CD4-positive, alpha-beta T cell treated with Interleukin-15 for 1 hour (primary cell): ENCODE measurements at regions not wholly inside any gene's neighbourhood (a gene's known extent, or its start where the extent isn't known, plus 50 kb on each side); places are given as distances from the start of the nearest gene placed in this dataset.
"Not testable (repeated sequence)": the region's sequence is repeated elsewhere in the genome, so short reads cannot be mapped to it uniquely, and the experiment has no call there.

Source experiments
- DNase-seq: peaks from one replicate; pipeline ENCODE4 v3.0.0-alpha.2; 2020

DNA sequence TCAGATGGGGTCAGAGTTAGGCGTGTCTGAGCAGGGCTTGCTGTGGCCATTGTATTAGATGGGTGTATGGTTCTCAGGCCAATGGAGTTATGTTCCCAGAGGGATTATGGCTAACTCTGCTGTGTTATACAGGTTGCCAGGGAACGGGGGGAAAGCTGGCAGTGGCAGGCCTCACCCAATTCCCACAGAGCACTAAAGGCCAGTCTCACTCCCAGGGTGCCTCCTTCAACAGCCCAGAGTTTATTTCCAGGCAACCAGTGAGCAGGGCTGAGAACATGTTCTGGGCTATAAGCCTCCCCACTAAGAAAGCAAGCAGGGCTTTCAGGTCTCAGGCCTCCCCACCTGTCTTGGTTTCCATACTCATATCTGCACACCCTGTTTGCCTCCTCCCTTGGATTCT is 597.9 kb downstream of the ZNF608 start:
- DNase-seq, result no peak

DNA sequence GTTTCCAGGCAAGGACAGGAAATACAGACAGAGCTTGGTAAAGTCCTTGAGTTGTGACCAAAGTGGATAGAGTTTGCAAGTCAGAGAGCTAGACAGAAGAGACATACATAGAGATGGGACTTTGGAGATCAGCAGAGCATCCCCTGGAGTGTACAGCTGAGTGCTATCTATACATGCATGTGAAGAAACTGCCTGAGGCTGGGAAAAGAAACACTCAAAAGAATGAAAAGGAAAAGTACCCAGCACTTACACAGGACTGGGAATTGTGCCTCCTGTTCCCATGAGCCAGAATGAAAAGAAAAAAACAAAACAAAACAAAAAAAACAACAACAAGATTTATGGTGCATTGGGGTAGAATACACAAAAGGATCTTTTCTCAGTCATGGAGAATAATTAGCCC is 606.4 kb downstream of the ZNF608 start:
- no peak for DNase-seq

DNA sequence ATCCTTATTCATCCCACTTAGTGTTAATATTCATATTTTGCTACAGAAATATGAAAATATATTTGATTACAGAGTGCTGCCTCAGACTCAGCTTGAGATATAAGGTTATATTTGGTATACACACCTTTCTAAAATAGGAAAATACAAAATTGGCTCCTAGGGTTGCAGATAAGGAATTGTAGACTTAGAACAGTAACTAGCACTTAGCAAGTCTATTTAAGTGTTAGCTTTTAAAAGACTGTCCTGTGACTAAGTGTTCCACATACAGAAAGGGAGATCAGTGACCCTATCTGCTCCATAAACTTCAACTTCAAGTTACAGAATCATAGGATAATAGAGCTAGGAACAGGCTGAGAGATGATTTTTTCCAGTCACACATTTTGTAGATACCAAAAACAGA is 607.0 kb downstream of the ZNF608 start:
- DNase-seq, result no peak

DNA sequence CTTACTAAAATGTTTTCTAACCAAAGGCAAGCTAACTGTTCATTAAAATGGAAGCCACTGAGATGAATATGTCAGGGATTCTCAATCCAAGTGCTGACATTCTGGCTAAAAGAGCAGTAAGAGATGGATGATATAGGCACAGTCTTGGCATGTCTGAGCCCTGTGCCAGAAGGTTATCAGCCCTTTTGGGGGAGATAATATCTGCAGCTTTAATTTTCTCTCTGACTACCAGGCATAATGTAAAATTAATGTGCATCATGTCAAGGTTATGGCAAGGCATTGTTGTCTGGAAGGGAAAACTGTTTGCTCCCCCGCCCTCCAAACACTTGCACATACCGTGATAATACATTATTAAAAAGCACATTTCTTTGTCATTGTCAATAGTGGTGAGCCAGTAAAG is 609.8 kb downstream of the ZNF608 start:
- DNase-seq, result no peak

DNA sequence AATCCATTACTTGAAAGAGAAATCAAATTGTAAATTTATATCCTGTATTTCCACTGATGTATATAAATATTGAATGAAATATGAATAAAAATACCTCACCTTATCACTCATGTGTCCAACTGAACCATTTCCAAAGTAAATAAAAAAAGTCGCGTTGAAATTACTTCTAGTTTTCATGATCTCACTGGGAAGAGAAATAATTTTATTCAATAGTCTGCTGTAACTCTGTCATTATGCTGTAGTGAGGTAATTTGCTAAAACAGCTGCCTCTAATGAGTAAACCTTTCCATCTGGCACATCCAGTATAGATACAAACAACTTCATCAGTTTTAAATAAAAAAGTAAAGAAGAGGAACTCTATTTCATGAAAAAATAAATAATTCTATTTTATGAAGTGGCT is 611.5 kb downstream of the ZNF608 start:
- no peak for DNase-seq

DNA sequence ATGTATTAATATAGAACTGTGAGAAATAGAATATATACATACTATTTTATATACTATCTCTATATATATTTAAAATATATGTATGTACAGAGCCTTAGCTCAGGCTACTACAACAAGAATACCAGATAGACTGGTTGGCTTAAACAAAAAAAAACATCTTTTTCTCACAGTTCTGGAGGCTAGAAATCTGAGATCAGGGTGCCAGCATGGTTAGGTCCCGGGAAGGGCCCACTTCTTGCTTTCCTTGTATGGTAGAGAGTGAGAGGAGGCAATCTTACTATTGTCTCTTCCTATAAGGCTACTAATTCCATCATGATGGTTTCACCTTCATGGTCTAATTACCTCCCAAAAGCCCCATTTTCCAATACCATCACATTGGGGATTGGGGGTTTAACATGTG is 613.0 kb downstream of the ZNF608 start:
- no peak for DNase-seq

- no peak for DNase-seq
These were observed 613.6 kb downstream of the ZNF608 start for GRCh38 chr5:124132843-124133242.

GRCh38 chr5:124131466-124131865 is 615.0 kb downstream of the ZNF608 start:
- DNase-seq, result no peak

DNA sequence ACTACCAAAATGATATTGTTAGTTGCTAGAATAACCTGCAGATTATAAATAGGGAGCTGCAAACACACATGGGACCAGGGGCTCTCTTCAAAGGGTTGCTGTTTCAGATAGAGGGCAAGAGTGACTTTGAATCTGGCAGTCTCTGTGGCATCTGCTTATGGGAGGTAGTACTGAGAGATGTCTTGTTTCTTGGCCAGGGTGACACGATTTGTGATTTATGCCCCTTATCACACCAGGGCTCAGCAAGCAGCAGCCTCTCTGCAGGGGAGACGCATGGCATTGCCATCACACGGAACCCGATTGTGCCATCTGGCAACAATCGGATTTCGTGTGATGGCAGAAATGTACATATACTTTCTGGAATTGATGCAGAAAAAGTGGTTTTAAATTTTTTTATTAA is 615.6 kb downstream of the ZNF608 start:
- DNase-seq, result no peak

DNA sequence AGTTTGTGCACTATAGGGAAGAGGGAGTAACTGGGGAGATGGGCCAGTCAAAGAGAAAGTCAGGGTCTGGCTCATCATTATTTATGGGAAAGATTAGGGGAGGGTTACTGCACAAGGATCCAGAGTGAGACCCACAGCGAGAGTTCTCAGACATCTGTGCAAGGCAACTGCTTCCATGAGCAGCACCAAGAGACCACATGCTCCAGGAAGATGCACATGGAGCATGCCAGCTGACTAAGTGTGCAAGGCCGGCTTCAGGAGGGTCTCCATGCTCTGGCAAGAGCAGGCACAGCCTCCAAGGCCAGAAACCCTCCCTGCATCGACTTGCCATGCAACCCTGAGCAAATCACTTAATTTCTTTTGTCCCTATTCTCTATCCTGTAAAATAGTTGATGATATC is 616.9 kb downstream of the CSNK1G3 start:
- DNase-seq, result no peak

DNA sequence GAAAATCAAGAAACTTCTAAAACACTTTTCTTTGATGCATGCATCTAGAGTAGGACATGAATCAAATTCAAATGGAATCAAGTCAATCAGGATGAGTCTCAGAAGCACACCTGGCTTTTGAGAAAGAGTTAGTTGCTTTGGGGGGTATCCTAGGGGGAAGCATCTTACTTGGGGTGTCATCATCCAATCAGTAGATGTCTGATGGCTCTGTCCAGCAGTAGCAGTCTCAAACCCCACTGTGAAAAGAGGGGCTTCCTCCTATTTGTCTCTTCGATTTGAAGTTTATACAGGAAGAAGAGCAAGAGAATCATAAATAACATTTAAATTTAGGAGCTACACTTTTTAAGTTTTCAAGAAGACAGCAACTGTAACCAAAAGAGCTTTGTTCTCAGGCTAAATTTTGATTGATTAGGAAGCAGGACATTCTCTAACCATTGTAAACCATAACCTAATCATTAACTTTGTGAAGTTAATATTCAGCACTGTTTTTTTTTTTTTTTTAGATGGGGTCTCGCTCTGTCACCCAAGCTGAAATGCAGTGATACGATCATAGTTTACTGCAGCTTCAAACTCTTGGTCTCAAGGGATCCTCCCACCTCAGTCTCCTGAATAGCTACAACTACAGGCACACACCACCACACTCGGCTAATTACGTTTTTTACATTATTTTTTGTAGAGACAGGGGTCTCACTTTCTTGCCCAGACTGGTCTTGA is 614.7 kb downstream of the CSNK1G3 start:
- DNase-seq, result no peak

GRCh38 chr5:124124711-124125229 is 612.8 kb downstream of the CSNK1G3 start:
- DNase-seq, result no peak

GRCh38 chr5:124121198-124121597 is 609.2 kb downstream of the CSNK1G3 start:
- DNase-seq, result no peak

GRCh38 chr5:124114911-124115310 is 602.9 kb downstream of the CSNK1G3 start:
- no peak for DNase-seq

DNA sequence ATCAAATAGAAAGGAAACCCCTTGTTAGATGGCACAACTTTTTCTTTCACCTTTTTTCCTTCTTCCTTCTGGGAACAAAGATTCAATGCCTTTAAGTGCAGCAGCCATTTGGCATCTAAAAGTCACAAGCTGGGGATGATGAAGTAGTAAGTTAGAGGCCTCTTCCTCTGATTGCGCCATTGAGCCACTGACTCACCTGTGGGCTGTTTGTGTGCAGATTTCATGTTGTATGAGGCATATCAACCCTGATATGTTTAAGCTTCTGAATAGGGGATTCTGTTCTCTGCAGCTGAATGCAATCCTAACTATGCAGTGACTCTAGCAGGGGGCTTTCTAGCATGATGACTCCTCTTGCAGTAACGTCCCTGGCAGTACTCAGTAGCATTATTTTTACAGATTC is 599.9 kb downstream of the CSNK1G3 start:
- DNase-seq, result no peak

DNA sequence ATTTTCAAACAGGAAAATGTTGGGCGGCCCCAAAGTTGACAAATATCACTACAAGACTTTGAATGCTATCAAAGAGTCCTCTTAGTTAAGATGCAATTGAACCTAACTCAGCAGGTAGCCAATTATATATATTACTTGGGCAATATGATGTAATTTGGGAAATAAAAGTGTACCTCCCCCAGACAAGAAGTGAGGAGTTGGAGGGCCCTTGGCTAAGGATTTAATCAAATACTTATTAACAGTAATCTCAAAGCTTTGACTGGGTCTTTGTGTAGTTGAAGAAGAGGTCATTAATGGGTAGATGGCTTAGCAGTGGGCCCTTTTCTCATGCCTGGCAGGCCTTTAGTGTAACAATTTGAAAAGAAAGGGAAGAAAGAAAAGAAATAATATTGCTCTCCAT is 599.0 kb downstream of the CSNK1G3 start:
- DNase-seq, result no peak

- DNase-seq, result no peak
These were observed 593.3 kb downstream of the CSNK1G3 start for GRCh38 chr5:124105326-124105725.

DNA sequence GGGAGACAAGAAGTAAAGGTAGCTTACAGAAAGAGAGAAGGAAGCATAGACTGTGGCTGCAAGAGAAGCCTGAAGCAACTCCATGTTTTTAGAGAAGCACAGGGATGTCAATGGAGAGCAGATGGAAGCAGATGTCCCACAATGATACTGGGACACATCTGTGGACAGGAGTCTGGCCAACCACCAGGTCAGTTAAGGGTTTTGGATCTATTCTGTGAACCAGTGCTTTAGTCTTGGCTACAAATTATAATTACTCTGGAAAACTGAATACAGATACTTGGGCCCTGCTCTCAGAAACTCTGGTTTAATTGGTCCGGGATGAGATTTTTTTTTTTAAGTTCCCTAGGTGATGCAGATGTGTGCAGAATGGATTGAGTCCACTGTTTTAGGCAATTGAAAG is 592.8 kb downstream of the CSNK1G3 start:
- no peak for DNase-seq

DNA sequence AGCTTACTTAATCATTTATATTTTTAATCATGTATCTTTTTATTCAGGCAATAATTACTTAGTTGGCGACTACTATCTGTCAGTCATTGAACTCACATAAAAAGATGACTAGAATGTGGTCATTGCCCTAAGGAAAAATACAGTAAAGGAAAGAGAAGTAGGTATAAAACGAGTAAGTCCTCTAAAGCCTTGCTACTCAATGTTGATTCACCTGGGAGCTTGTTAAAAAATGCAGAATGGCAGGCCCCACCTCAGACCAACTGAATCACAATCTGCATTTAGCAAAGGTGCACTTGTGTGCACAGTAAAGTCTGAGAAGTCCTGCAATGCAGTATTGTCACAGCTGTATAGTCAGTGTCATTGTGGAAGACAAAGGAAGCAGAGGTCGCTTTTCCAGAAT is 592.4 kb downstream of the CSNK1G3 start:
- no peak for DNase-seq

DNA sequence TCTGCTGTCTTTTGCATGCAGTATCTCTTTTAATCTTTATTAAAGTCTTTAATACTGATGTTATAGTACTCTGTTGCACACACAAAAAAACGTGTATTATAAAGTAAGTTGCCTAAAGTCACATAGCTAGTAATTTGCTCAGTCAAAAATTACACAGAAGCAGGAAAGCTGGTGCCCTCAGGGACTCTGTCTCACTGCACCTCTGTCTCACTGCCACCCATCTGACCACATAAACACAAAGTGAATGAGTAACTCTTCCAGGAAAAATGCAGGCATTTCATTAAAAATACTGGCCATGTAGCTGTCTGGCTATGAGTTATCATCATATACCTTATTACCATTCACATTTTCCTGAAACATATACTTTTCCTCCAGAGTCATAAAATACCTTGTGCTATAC is 591.7 kb downstream of the CSNK1G3 start:
- no peak for DNase-seq

GRCh38 chr5:124103056-124103455 is 591.1 kb downstream of the CSNK1G3 start:
- not testable (repeated sequence) for DNase-seq

GRCh38 chr5:124102486-124102885 is 590.5 kb downstream of the CSNK1G3 start:
- no peak for DNase-seq

DNA sequence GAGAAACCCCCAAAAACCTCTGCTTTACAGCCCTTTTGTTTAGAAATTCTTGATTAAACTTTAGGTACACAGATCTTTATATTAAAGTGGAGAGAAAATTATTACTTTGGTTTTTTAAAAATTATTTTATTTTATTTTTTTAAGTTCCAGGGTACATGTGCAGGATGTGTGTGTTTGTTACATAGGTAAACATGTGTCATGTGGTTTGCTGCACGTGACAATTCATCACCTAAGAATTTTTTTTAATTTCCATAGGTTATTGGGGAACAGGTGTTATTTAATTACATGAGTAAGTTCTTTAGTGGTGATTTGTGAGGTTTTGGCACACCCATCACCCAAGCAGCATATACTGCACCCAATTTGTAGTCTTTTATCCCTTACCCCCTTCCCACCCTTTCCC is 581.7 kb downstream of the CSNK1G3 start:
- DNase-seq, result no peak

GRCh38 chr5:124090115-124090514 is 578.1 kb downstream of the CSNK1G3 start:
- DNase-seq, result no peak

GRCh38 chr5:124089578-124089977 is 577.6 kb downstream of the CSNK1G3 start:
- DNase-seq, result no peak
